Ishikawa (cell line): ENCODE measurements at regions not wholly inside any gene's neighbourhood (a gene's known extent, or its start where the extent isn't known, plus 50 kb on each side); places are given as distances from the start of the nearest gene placed in this dataset.

ENCODE experiments used
- CEBPB ChIP-seq: IDR thresholded peaks from 2 replicates; pipeline ENCODE4 v1.6.1; 2012
- CREB1 ChIP-seq: IDR thresholded peaks from 2 replicates; pipeline ENCODE4 v1.6.1; 2012; ENCODE audit warnings: low read depth
- EGR1 ChIP-seq: IDR thresholded peaks from 2 replicates; pipeline ENCODE4 v1.6.1; 2012
- EP300 ChIP-seq: IDR thresholded peaks from 2 replicates; pipeline ENCODE4 v1.6.1; 2012; ENCODE audit warnings: borderline replicate concordance
- FOXM1 ChIP-seq: IDR thresholded peaks from 2 replicates; pipeline ENCODE4 v1.6.1; 2012; ENCODE audit warnings: low read depth, borderline replicate concordance
- MAX ChIP-seq: IDR thresholded peaks from 2 replicates; pipeline ENCODE4 v1.6.1; 2012
- NFIC ChIP-seq: IDR thresholded peaks from 2 replicates; pipeline ENCODE4 v1.6.1; 2012
- RAD21 ChIP-seq: IDR thresholded peaks from 2 replicates; pipeline ENCODE4 v1.6.1; 2012; ENCODE audit warnings: low read depth
- REST ChIP-seq: IDR thresholded peaks from 2 replicates; pipeline ENCODE4 v1.6.1; 2012; ENCODE audit warnings: low read depth, mild to moderate bottlenecking
- TAF1 ChIP-seq: IDR thresholded peaks from 2 replicates; pipeline ENCODE4 v1.6.1; 2012; ENCODE audit warnings: low read depth, mild to moderate bottlenecking
- TCF12 ChIP-seq: IDR thresholded peaks from 2 replicates; pipeline ENCODE4 v1.6.1; 2012; ENCODE audit warnings: low read depth
- TEAD4 ChIP-seq: IDR thresholded peaks from 2 replicates; pipeline ENCODE4 v1.6.1; 2012
- USF1 ChIP-seq: IDR thresholded peaks from 2 replicates; pipeline ENCODE4 v1.6.1; 2012
- YY1 ChIP-seq: IDR thresholded peaks from 2 replicates; pipeline ENCODE4 v1.6.1; 2012; ENCODE audit warnings: low read depth
- ZBTB7A ChIP-seq: IDR thresholded peaks from 2 replicates; pipeline ENCODE4 v1.6.1; 2012; ENCODE audit warnings: low read depth

- TF ChIP-seq CREB1 (no peak), TEAD4 (no peak), FOXM1 (no peak), YY1 (no peak), EP300 (no peak)
Measured at GRCh38 chr14:40887912-40888311, 718.8 kb upstream of the LRFN5 start.

- peak; percentile 13; the same call in 1 of the 2 replicates for TF ChIP-seq RAD21
- no peak for TF ChIP-seq YY1
- TF ChIP-seq EGR1, result no peak
- TF ChIP-seq CREB1, result no peak
Measured at GRCh38 chr14:40870252-40870651, 736.4 kb upstream of the LRFN5 start.

- no peak for TF ChIP-seq EP300
- no peak for TF ChIP-seq TAF1
- no peak for TF ChIP-seq NFIC
- TF ChIP-seq TEAD4, result no peak
- TF ChIP-seq CEBPB, result no peak
- no peak for TF ChIP-seq EGR1
Measured at GRCh38 chr14:40859055-40859454, 747.6 kb upstream of the LRFN5 start.

- TF ChIP-seq EGR1 (no peak), RAD21 (no peak), NFIC (no peak), CEBPB (no peak), CREB1 (no peak), ZBTB7A (no peak)
Measured at GRCh38 chr14:40855343-40855742, 751.3 kb upstream of the LRFN5 start.

GRCh38 chr14:40850191-40850590 lies 756.5 kb upstream of the LRFN5 start:
- TF ChIP-seq FOXM1, result no peak

GRCh38 chr14:40847480-40847879 lies 759.2 kb upstream of the LRFN5 start:
- TF ChIP-seq TEAD4, result no peak

- TF ChIP-seq TEAD4 (no peak), USF1 (no peak), TAF1 (no peak), REST (no peak), FOXM1 (no peak), CEBPB (no peak), RAD21 (no peak), CREB1 (no peak), MAX (no peak), ZBTB7A (no peak), TCF12 (no peak), EGR1 (no peak), EP300 (no peak), NFIC (no peak), YY1 (no peak)
Measured at GRCh38 chr14:40842816-40843215, 763.9 kb upstream of the LRFN5 start.

GRCh38 chr14:40841886-40842285 lies 764.8 kb upstream of the LRFN5 start:
- no peak for TF ChIP-seq EGR1
- TF ChIP-seq CREB1, result no peak
- no peak for TF ChIP-seq NFIC
- no peak for TF ChIP-seq TEAD4
- no peak for TF ChIP-seq TAF1
- TF ChIP-seq EP300, result no peak
- TF ChIP-seq RAD21, result no peak
- no peak for TF ChIP-seq FOXM1
- no peak for TF ChIP-seq ZBTB7A
- no peak for TF ChIP-seq YY1
- TF ChIP-seq TCF12, result no peak
- TF ChIP-seq MAX, result no peak
- no peak for TF ChIP-seq REST
- TF ChIP-seq USF1, result no peak
- TF ChIP-seq CEBPB, result no peak
